Thyroid gland (tissue), 4 donors: ENCODE measurements at regions not wholly inside any gene's neighbourhood (a gene's known extent, or its start where the extent isn't known, plus 50 kb on each side); places are given as distances from the start of the nearest gene placed in this dataset.

Source experiments
- CTCF ChIP-seq, 6 experiments: fragments of 200-600 bp in 3 of 6; fragments of 450-650 bp in 3 of 6; sonication (generic) in 3 of 6; IDR thresholded peaks; one replicate each; pipeline ENCODE4 v1.5.1; 2016 to 2019; ENCODE audit warnings: antibody characterized with exemption in 6 of 6, mild to moderate bottlenecking in 2 of 6, inconsistent platforms in 1 of 6, moderate library complexity in 1 of 6
- POLR2A ChIP-seq, 2 donors: fragments of 450-650 bp; IDR thresholded peaks; one replicate each; pipeline ENCODE4 v1.6.1; 2017; ENCODE audit warnings: antibody characterized with exemption in 2 of 2, mild to moderate bottlenecking in 2 of 2, moderate library complexity in 1 of 2

DNA sequence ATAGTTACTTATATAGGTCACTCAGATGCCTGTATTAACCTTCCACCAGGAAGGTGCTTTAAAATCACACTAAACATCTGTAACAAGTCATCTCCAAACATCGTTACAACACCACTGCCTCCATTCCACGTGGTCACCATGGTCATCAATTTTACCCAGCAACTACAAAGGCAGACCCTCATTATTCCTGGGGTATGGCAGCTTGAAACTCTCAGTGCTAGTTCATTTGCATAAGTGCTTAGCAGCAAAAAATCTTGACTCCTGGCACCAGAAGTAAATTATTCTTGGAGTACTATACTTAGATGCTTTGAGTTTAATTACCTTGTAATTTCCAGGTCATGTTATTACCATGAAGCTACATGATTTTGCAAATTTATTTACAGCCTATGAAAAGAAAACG is 250.6 kb downstream of the KBTBD8 start:
- TF ChIP-seq CTCF (IDR thresholded peaks at IDR 0.05): no peak
- no peak for TF ChIP-seq POLR2A (IDR thresholded peaks at IDR 0.05)
